HCEC 1CT (cell line): ENCODE measurements at regions not wholly inside any gene's neighbourhood (a gene's known extent, or its start where the extent isn't known, plus 50 kb on each side); places are given as distances from the start of the nearest gene placed in this dataset.
"Not testable (repeated sequence)": the region's sequence is repeated elsewhere in the genome, so short reads cannot be mapped to it uniquely, and the experiment has no call there.

Experiments used
- DNase-seq: peaks from one replicate; pipeline ENCODE4 v3.0.0-alpha.2; 2017

DNA sequence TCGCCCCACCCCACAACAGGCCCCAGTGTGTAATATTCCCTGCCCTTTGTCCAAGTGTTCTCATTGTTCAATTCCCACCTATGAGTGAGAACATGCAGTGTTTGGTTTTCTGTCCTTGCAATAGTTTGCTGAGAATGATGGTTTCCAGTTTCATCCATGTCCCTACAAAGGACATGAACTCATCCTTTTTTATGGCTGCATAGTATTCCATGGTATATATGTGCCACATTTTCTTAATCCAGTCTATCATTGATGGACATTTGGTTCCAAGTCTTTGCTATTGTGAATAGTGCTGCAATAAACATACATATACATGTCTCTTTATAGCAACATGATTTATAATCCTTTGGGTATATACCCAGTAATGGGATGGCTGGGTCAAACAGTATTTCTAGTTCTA is 132.7 kb downstream of the SNX10 start:
- not testable (repeated sequence) for DNase-seq

DNA sequence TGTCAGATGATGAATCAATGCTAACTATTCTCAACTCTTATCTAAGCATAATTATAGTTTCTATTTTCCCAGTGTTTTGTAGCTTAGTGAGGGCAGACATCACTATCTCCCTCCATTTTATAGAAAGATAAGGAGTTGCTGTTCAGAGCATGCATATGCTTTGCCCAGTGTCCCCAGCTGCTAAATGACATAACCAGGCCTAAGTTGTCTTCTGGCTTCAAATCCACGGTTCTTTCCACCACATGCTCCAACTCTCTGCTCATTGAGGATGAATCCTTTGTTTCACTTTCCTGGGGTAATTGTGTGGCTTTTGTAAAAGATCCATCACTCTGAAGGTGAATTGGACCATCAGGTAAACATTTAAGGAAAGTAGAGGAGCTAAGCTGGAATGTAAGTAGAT is 134.0 kb downstream of the SNX10 start:
- no peak for DNase-seq

DNA sequence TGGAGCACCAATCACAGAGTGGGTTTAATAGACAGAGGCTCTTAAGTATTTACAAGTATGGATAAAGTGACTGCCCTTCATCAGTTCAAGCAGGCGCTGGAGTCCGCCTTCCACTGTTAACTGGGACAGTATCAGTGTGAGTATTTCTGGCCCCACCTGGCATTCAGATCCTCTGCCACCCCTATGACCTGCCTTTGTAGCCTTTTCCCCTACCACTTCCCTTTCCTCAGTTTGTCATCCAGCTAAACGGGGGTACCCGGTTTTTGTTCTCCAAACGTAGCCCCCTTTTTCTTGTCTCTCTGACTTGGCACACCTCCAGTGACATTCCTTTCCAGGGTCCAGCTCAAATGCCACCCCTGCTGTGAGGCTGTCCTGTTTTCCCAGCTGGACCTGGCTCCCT is 134.4 kb downstream of the SNX10 start:
- DNase-seq, result no peak

DNA sequence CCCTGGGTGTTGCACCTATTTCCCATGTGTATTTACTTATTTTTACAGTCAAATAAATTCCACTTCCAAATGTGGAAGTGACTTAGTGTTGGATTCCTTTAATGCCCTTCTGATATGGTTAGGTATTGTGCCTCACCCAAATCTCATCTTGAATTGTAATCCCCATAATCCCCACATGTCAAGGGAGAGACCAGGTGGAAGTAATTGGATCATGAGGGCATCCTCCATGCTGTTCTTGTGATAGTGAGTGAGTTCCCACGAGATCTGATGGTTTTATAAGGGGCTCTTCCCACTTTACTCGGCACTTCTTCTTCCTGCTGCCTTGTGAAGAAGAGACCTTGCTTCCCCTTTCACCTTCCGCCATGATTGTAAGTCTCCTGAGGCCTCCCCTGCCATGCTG is 136.9 kb downstream of the SNX10 start:
- DNase-seq, result no peak

DNA sequence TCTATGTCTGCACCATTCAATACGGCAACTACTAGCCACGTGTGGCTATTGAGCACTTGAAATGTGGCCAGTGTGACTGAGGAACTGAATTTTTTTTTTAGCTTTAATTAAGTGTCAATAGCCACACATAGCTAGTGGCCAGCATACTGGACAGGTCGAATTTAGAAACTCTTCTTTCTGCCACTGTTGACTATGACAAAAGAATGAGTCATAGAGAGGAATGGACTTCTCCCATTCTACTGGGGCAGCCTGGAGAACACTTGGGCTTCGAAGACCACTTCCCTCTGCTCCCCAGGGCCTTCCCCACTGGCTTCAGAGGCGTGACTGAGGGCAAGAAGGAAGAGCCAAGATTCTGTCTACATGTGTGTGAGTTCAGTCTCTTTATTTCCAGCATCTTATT is 137.5 kb downstream of the SNX10 start:
- DNase-seq, result no peak

DNA sequence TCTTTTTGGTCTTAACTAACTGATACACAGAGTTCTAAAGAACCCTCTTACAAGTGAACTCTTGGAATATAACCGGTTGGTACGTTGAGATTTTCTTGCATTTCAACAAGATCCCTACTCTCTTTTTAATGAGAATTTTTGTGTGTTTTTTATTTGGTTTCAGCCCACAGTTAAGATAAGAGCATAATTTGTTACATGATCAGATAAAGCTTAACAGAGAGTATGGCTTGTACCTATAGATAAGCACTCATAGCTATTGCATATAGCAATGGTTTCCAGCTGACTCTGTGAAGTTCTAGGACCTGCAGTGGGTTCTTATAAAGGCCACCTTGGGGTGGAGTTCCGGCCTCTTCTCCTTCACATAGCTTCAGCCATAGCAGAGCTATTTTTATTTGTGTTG is 143.3 kb downstream of the SNX10 start:
- no peak for DNase-seq

DNA sequence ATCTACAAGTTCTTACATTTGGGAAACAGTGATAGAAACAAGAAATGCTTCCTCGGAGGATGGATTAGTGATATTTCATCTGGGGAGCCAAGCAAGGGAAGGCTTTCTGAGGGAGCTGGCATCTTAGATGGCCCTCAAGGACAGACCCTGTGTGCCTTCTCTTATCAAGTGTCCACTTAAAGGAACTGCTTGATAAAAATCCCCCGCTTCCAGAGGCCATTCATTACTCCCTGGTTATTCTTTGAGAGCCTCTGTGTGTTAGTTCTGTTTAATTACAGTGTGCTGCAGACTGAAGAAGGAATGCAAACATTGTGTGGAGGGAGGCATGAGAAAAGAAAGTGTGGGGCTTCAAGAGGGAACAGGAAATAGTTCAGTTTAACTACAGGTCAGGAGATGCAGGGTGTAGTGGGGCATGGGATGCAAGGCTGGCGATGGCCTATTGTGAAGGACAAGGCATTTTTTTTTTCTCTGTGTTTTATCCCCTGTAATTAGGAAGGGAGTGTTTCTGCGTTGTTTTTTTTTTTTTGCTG is 145.4 kb downstream of the SNX10 start:
- DNase-seq, result no peak

DNA sequence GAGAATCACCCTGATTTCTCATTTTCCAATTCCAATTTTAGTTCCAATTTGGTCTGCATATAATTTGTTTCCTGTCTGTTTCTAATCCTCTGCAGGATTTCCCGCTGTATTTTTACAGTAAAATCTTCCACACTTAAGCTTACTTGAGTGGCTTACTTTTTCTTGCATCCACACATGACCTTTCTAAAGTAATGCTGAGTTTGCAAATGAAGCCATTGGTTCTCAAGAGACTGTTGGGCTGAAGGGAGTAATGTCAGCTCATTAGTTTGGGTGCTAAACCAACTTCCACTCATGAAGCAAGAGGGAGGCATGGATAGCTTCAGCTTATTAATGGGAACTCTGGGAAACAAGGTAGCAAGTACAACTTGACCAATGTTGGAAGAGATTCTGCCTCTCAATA is 146.4 kb downstream of the SNX10 start:
- no peak for DNase-seq

DNA sequence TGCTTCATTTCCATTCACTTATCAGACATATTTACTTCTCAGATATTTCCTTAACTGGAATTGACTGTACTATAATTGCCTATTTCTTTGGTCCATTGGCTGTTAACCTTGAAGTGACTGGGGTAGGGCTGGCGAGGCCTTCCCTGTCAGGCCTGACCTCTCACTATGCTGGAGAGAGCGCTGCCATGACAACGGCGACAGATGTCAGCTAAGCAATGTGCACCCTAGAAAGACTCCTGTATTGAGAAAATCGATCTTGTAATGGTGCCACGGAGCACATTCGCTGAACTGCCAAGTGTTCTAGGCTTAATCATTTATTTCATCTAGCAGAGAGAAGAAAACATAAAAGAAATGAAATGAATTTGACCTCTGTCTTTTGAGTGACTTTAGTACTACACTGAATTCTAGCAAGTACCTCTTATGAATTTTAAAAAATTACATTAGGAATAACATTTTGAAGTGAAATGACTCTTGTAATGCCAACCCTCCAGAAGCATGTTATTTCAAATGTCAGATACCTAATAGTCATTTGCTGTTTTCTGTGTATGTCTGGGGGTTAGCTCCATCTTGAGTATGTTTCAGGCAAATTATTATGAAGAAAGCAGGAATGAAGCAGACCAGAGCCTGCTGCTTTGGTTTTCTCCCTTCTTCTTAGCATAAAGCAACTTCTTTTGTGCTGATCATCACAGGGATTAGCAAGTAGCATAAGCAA is 148.0 kb downstream of the SNX10 start:
- no peak for DNase-seq

DNA sequence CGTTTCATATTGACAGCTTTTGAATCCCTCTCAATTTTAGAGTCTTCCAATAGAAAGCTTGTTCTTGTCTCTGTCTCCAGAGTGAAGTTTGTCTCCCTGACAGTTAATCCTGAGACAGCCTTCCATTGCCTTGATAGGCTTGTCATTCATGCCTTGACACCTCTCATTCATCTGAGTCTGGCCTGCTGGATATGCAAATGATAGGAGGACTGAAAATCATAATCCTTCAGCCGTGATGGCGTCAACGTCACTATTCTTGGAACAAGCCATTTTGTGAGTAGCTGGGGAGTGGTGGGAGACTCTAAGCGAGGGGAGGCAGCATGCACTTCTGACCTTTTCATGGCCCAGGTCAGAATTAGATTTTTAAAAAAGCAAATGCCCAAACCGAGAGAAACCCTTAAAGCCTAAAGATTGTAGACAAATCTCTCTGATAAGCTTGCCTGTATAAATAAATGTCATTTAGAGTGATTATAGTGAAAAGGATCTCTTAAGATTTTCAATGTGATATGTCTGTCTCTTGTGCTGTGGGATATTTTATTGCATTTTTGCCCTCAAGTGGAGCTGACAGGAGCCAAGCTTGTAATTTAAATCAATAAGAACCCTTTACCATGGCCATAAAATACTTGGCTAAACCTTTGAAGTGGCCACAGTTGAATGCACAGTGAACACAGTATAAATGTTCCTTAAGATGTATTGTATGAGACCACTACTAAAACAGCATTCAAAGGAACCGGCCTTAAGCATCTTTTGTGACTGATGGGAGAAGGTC is 148.8 kb downstream of the SNX10 start:
- DNase-seq, result no peak

DNA sequence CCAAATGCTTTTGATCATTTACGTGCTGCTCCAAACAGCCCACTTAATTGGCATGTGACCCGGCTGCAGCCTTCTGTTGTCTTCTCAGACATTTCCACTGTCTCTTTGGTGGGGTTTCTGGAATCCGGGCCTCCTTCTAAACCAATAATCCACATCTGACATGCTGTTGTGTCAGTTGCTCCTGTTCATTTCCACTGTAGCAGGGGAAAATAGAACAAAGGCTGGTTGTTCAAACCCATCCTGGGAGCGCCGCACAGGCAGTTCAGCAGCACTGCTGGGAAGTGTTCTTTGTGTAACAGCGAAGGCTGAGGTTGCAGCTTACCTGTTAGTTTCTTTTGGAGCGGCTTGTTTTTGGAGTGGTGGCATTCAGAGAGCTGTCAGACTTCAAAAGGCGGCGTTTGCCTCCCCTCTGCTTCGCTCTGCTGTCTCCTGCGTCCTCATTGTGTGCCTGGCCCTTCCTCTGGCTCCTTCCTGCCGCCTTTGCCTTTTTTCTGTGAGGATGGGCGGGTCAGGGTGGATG is 149.4 kb downstream of the SNX10 start:
- no peak for DNase-seq

DNA sequence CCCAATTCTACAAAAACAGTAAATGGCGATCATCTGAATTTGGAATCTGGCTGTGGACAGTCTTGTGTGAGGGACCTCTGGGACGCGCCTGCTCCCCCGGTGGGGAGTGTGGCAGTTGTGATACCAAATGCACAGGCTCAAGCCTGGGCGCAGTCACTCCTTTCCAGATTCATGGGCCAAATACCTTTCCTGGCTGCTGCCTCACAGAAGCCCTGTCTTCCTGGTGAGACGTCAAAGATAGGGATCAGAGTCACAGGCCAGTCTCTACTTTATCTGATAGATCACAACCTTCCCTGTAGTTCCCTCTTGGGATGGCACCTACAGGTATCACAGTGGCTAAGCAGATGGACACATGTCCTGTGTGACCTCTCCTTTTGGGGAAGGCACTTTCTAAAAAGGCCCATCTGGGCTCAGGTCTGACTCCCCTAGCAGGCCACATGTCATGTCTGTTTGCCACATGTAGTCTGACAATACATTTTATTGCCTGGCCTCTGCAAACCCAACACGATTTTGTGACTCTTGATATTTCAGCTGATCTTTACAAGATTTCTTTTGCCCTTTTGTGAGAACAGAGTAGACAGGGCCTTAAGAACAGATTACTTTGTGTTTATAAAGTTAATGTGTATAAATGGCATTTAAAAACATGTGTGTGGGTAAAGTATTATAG is 150.1 kb downstream of the SNX10 start:
- DNase-seq, result no peak

DNA sequence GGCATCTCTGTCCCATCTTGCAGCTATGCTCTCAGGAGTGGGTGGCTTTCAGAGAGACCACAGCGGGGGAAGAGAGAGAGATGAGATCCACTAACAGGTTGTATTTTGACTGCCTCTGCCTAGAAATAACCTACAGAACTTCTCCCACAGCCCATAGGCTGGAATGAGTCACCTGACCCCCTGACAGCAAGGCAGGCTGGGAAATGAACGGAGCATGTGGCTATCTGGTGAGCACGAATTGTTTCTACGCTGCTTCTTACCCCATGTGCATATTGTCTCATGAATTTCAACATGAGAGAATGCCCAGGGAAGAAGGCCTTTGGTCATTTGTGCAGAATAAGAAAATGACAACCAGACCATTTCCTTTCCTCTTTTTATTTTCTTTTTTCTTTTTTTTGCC is 151.3 kb downstream of the SNX10 start:
- DNase-seq, result no peak

DNA sequence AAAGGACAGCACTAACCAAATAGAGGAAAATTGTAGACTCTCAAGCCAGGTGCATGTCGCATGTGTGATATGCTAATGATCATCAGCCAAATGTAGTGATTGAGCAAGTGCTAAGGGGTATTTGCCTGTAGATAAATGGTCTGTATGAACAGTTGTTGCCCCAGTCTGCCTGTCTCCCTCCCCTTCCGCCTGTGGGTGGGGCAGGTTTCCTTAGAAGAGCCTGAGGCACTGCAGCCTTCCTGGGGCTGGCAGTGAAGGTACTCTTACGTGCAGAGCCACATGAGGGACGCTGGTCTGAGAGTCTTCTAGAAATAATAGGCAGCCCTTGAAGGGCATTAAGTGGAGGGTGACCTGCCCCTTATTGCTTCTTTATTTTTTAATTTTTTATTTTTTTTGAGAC is 152.1 kb downstream of the SNX10 start:
- no peak for DNase-seq

DNA sequence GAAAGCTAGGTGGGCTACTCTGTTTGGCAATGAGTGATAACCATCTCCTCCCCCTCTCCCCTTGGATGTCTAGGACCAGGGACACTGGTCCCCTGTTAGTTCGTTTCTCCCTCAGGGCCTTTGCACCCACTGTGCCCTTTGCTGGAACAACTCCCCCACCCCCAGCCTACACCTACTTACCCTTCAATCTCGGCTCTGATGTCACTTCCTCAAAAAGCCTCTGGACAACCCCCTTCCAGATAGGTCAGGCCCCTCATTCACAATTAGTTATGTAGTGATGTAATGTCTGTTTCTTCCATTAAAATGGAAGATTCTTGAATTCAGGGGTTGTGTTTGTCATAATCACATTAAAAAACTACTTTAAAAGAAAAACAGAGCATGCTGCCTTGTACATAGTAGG is 152.9 kb downstream of the SNX10 start:
- DNase-seq, result no peak

DNA sequence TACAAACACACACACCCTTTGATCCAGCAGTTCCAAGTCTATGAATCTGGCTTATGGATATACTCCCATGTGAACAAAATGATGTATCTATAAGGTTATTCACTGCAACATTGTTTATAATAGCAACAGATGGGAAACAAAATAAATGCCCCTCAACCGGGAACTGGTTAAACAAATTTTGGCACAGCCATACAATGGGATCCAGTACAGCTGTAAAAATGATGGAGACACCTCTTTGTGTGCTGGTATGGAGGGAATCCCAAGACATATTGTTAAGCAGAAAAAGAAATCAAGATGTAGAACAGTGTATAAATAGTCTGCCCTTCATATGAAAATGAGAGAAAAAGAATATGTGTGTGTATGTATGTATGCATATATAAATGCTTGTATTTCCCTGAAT is 155.5 kb downstream of the SNX10 start:
- no peak for DNase-seq

DNA sequence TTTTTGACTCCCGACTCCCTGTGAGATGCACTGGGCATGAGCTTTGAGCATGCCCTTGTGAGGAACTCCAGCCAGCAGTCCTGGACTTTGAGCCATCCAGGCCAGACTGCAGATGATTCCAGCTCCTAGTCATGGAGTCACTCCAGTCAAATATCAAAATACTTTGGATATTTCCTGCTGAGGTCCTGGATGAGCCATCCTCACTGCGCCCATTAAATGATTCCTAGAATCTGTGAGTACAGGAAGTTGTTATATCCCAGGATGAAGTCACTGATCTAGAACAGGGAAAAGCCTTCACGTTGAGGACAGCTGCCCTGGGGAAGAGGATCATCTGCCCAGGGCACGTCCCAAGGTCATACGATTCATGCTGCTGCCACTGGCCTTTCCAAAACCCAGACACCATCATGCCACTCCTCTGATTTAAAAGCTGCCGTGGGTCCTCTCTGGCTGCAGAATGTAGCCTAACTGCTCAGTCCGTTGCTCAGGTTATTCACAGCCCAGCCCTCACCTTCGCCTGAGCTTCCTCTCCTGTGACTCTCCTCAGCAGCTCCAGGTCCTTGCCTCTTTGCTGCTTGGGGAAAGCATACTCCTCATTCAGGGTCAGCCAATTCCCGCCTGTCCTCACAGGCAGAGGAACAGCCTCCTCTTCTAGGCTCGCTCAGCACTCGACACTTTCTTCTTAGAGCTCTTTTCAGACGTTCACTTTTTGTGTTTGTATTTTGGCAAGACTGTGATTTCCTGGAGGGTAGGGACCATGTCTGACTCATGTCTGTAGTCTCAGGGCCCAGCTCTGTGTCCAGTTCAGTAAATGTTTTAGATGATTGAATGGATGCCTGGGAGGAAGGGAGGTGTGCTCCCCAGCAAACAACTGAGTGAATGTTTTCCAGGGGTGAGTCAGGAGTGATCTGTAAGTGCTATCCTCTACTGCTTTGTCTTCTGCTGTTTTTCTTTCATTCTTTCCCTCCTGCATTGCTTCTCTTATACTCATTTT is 157.8 kb downstream of the SNX10 start:
- peak; percentile 36 for DNase-seq

DNA sequence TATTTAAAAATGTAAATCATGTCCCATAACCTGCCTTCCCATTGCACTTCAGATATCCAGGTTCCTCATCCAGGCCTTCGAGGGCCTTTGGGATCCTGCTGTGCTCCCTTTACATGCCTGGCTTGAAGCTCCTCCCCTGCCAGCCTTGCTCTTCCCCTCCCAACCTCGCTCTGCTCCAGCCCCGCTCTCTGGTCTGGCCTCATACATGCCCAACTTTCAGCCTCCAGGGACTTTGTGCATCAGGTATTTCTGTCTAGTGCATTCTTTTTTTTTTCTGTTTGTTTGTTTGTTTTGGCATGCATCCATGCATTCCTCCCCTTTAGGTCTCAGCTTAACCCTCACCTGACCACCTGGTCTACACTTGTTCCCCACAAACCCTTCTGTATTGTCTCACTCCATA is 160.3 kb downstream of the SNX10 start:
- no peak for DNase-seq

DNA sequence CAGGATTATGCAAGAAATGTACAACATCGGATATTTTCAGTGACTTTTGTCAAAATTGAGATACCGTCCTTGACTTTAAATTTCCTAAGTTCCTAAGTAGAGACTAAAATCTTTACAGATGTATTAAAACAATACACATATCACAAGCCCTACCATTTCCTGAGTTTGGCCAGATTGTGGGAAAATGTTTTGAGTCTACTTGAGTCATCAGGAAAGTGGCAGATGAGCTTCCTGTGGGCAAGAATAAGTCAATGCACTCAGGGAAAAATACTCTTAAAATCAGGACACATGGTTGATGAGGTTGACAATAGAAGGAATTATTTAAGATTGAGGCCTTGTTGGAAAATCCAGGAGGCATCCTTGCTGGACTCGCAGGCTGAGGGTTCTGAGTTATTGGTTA is 162.5 kb downstream of the SNX10 start:
- DNase-seq, result peak; percentile 9

DNA sequence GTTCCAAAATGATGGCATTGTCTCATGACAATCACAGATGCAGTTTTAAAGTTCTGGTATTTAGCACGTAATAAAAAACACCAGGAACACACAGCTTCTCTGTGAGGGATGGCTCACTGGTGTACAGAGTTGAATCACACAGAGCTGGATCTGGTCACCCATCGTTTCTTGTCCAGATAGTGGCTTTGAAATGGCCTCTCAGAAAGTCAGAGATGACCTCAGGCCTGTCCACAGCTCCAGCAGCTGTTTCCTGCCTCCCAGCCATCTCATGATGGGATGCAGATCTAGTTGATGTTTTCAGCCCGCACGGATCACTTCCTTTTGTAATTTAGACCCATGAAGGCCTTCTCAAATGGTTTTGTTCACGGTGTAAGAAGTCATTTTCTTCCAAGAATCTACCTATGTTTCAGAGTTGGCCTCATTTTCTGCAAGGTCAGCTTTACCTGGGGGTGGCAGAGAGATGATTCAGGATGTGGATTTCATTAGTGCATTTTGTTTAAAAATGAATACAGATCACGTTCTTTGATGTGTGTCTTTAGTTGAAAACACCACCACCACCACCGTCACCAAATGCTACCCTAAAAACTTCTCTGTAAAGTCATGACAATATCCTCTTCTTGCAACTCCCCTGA is 166.2 kb downstream of the SNX10 start:
- DNase-seq, result no peak

DNA sequence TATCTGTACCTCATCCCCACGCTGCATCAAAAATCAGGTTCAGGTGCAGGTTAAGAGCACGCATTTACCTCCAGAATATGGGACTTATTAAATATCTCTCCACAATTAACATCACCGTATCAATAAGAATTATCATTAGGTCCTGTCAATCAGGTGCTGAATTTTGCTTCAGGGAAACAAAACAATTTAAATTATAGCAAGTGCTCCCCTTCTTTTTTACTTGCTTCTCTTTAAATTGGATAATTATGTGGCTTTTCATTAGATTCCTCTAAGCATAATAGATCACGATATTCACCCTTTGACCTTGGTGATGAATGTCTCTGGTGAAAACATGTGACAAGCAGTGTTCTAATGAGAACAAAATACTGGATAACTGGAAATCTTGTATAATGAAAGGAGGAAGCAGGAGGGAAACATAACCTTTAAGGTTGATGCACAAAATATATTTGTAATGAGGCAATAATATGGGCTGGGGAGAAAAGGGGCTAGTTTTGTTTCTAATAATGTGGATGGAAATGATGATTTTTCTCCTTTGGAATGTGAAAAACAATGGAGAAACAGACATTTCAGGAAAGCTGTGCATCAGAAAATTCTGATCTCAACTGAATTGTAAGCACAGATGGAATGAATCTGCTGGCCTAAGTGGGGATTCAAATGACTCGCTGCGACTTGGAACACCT is 166.9 kb downstream of the SNX10 start:
- no peak for DNase-seq
